DLD1 (cell line): ENCODE measurements at regions not wholly inside any gene's neighbourhood (a gene's known extent, or its start where the extent isn't known, plus 50 kb on each side); places are given as distances from the start of the nearest gene placed in this dataset.

Source experiments
- in situ Hi-C: cut with HindIII; loops from 2 replicates; pipeline ENCODE4 v1.10.0; 2017; ENCODE audit warnings: low sequenced_read_pairs

- in situ Hi-C loops: no loop called here
Measured at GRCh38 chr6:119483908-119484307, 134.3 kb upstream of the MAN1A1 start.

- in situ Hi-C loops: no loop called here
Measured at GRCh38 chr6:119482850-119483285, 133.3 kb upstream of the MAN1A1 start.

DNA sequence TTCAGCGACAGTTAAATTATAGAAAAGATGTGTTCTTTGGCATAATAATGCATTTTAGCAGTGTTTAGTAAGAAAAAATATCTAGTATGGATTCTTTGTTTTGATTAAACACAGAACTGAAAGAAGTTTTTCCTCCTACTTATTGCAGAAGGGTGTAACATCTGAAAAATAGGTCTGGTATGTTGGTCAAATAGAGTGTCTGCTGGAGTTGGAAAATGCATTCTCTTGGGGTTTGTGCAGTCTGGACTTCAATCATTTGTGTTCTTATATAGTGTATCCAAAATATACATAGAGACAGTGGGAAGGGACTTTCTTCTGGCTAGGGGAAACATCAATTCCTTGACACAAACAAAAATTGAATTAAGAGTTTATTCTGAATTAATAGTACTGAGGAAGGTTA, 132.4 kb upstream of the MAN1A1 start:
- in situ Hi-C loops: no loop called here

DNA sequence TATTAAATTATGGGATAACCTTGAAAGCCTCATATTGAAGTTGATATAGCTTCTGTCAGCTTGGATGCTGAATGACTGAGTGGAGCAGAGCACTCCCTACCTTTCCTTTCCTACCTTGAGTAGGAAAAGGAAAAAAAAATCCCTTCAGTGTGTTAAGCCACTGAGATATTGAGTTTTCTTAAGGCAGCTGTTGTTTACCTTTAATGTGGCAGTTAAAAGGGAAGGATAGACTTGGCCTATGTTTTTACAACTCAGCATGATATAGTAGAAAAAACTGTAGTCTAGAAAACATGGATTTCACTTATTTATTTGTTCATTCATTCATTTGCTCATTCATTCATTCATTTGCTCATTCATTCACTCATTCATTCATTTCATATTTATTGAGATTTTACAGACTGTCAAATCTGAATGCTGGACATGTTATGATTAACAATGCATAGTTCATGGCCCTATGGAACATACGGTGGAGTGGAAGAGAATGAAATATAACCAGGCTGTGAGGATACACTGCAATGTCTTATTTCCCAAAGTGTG, 131.5 kb upstream of the MAN1A1 start:
- in situ Hi-C loops: no loop called here

DNA sequence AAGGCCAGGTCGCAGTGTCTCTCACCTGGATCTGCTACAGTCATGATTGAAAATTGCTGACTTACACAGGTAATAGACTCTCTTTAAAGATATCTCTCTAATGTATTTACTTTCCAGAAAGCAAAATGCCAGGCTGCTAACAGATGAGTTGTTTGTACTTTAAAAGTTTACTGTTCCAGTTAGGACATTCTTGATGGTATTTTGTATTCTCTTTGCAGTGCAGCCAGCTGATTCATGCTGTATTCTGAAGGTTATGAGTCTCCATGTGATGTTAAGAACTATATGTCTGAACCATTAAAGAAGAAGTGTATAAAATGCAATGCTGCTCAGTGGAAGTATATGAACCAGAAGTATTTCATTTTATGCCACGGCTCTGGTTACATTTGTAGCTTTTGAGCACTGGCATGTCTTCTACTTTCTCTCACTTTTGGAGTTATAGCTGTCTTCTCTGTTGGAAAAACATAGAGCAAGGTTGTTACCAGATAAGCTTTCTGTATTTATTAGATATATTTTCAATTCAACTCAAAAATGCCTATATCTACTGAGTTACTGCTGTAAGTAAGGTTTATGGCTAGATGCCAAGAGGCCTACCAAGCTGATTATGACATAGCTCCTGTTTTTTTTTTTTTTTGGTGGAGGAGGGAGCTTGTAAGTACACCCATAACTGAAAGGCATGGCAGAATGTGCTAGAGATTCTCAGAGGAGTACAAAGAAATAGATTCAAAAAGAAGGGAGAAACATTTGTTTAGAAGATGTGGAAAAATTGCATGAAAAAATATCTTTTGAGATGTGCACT, 130.5 kb upstream of the MAN1A1 start:
- in situ Hi-C loops: no loop called here

DNA sequence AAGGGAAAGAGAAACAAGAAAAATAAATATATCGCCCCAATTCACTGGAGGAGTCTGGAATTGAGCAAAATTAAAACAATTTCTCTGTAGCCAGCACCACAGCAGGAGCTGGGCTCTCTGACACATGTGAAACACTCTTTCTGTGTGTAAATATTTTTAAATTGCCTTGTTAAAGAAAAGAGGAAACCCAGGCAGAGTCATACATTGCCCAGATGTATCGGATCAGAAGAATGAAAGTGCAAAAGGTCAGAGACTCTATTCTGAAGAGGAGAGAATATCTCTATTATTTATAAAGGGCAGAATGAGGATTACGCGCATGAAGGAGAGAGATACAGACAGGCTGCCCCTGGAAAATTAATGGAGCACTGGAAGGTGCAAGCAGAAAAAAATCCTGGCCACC, 127.0 kb upstream of the MAN1A1 start:
- in situ Hi-C loops: no loop called here

- in situ Hi-C loops: no loop called here
Measured at GRCh38 chr6:119476024-119476423, 126.5 kb upstream of the MAN1A1 start.

DNA sequence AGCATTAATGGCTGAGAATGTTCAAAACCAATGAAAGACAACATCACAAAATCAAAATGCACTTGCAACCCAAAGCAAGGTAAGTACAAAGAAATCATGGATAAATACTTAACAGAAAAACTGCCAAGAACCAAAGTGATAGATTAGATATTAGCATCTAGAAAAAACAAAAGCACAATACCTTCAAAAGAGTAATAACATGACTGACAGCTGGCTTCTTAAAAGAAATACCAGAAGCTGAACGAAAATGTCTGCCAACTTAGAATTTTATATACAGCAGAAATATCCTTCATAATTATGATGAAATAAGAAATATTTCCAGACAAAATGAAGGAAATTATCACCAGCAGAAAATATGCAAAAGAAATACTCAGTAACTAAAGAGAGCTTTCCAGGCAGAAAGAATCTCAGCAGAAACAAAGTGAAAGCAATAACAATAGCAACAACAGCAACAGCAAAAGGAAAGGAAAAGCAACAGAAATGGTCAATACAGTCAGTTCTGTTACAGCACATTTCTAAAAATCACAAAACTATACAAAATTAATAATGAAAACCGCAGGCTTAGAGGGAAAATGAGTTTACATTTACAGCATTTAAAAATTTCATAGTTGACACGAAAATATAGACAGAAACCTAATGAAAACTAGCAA, 121.5 kb upstream of the MAN1A1 start:
- in situ Hi-C loops: no loop called here

DNA sequence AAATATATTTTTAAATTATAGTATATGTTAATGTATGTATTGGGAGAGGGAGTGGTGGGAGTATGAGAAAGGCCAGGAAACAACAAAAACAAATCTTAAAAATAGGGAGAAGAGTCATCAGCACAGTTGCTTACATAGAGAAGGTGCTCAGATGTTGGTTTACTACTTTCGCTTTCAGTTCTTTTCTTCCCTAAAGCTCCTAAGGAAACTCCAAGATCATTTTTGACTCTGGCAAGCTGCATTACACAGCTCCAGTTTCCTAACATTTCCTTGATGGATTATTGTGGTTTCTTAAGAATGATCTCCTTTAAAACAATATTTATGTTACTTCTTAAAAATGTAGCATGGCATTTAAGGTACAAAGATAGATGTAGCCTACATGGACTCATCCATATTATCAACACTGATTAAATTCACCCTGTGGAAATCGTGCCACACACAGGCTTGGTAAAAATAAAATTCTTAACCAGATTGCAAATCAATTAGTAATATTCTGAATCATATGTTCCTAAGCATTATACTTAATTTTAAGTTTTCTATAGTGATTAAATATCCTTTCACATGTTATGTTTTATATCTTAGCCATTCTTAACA, 118.0 kb upstream of the MAN1A1 start:
- in situ Hi-C loops: no loop called here

- in situ Hi-C loops: no loop called here
Measured at GRCh38 chr6:119466226-119466625, 116.7 kb upstream of the MAN1A1 start.

- in situ Hi-C loops: no loop called here
Measured at GRCh38 chr6:119463081-119463626, 113.6 kb upstream of the MAN1A1 start.

GRCh38 chr6:119461187-119461586, 111.6 kb upstream of the MAN1A1 start:
- in situ Hi-C loops: no loop called here

DNA sequence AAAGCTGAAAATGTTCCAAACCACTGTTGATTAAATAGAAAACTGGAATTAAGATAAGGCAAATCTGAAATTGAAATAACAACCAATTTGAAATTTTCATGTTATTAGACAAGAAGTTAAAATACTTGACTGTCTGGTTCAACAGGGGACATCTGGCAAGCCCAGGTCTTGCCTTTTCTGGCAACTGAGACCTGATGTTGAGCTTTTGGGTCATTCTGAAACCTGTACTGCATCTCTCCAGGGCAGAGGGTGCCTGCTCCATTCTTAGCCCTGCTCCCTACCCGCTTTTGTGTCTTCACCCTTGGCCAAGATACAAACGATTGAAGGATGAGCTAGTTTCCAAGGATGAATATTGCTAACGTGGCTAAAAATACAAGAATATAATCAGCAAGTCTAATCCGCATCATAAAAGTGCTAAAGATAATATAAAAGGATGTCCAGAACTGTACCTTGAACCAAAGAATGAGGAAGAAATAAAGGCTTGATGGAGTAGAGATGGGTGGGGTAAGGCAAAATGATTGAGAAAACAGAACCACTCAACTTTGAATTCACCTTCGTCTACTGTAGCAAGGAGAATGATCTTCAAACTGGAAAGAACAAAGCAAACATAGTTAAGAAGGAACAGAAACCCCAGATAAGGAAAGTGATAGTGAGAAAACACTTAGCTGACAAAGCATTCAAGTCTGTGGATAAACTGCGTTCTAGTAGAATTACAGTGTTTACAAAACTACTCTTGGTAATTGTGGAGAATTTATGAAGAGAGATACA, 109.8 kb upstream of the MAN1A1 start:
- in situ Hi-C loops: no loop called here

GRCh38 chr6:119454714-119455113, 105.2 kb upstream of the MAN1A1 start:
- in situ Hi-C loops: no loop called here

DNA sequence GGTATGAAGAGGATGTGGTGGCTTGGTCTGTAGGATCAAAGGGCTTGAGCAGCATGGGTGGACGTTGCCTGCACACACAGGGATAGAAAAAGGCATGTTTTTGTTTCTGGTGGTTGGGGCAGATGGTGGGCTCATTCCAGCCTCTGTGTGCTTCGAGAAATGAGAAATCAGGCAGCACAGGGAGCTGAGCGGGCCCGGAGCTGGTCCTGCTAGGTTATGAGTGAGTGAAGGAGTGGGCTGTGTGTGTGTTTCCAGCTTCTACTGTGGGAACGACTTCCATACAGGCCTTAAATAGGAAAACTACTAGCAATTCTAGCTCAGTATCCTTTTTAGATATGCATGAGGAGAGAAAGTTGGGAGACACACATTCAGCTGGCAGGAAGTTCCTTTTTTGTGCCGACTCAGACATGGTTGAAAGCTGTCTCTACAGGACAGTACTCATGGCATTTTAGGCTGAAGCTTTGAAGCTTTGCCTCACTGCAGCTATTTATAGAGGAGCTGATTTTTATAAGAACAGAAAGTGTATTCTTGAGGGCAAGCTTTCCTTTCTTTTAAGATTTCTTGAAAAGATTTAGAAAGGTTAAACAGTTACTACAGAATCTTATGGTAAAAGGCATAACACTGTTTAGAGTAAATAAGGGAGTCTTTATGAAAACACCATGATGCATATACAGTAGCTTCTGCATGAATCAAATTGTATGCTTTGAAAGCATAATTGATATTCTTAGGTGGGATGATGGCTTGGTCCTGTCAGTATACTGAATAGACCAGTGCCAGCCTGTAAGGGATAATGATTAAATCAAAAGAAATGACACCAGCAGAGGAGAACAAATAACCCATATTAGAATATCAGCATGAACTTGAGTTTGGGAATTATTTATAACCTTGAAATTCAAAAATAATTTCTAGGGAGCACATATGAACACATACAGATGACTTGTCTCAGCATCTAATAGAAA, 104.0 kb upstream of the MAN1A1 start:
- in situ Hi-C loops: no loop called here

DNA sequence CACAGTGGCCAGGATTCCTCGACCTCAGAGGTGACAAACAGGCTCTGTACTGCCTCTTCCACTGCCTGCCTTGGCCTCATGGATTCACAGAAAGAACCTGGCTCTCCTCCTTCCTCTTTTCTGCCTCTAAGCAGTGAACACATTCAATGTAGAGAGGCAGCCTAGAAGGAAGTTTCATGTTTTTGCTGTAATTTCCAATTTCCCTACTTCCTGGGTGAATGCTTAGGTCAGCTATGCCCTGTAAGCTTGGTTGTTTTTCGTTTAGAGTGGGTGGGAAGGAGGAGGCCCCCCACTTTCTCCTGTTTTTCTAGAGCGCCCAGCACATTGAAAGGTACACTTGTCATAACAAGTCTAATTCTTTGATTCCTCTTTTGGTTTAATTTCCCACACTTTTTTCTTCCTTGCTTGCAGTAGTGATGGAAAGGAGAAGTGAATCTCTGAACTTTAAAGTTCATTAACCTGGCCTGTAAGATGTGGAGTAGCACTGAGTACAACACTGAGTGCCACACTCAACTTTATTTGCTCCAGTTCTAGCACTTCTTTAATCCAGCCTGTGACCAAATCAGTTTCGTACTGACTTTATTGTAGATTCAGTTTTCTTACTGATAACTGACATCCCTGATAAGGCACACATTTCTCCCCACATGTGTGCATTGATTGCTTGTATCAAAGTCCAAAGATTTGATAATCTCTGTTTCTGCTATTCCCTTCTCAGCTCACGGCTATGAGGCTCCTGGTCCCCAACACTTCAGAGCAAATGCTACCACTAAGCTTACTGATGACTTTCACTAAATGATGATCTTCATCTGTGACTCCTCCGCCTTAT, 100.0 kb upstream of the MAN1A1 start:
- in situ Hi-C loops: no loop called here

DNA sequence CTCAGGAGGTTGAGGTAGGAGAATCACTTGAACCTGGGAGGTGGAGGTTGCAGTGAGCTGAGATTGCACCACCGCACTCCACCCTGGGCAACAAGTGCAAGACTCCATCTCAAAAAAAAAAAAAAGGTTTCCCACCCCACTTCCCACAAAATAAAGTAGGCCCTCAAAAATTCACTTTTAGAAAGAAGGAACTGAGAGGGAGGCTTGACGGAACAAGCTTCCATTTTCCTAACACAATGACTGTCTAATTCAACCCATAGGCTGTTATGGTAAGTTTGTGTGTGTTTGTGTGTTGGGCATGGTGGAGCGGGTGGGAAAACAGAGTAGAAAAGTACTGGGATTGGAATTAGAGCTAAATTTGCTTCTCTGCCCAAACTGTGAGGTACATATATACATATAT, 98.4 kb upstream of the MAN1A1 start:
- in situ Hi-C loops: no loop called here

- in situ Hi-C loops: no loop called here
Measured at GRCh38 chr6:119446609-119447008, 97.0 kb upstream of the MAN1A1 start.

- in situ Hi-C loops: no loop called here
Measured at GRCh38 chr6:119446115-119446554, 96.6 kb upstream of the MAN1A1 start.
